ENCODE measurements at regions not wholly inside any gene's neighbourhood (a gene's known extent, or its start where the extent isn't known, plus 50 kb on each side); places are given as distances from the start of the nearest gene placed in this dataset.

- TF ChIP-seq NFIC (IDR thresholded peaks at IDR 0.05) (no peak), ZBTB7A (IDR thresholded peaks at IDR 0.05; ENCODE audit: low read depth) (no peak)
Measured at GRCh38 chr18:47605093-47605492, 325.4 kb downstream of the SMAD2 start.
